CD8-positive, alpha-beta memory T cell (primary cell): ENCODE measurements at regions not wholly inside any gene's neighbourhood (a gene's known extent, or its start where the extent isn't known, plus 50 kb on each side); places are given as distances from the start of the nearest gene placed in this dataset.

ENCODE experiments used
- CTCF ChIA-PET: fragments of 350-600 bp; sonication (Branson Sonifier 250); formaldehyde crosslinking; loops from one replicate; lab custom pipeline; 2021; ENCODE audit warnings: antibody characterized with exemption; lab: Charles Lee
- POLR2A ChIA-PET: fragments of 350-600 bp; sonication (Branson Sonifier 250); formaldehyde crosslinking; loops from one replicate; lab custom pipeline; 2021; ENCODE audit warnings: antibody characterized with exemption; lab: Charles Lee
- DNase-seq, 5 donors: peaks; one replicate each; pipeline versions ENCODE4 v3.0.0 to v3.0.0-alpha.2; 2020 to 2022; ENCODE audit warnings: mixed read lengths in 1 of 5
- H3K27ac ChIP-seq: one replicate; pipeline ENCODE4 v1.7.0; 2013; ENCODE audit warnings: low read depth, mild to moderate bottlenecking, low read length, moderate library complexity
- H3K27me3 ChIP-seq: 2 replicates; pipeline ENCODE4 v1.7.0; 2013; ENCODE audit warnings: low read length, mild to moderate bottlenecking; ENCODE audit not compliant: insufficient read depth, poor library complexity, severe bottlenecking
- H3K36me3 ChIP-seq: 2 replicates; pipeline ENCODE4 v1.7.0; 2013; ENCODE audit warnings: mild to moderate bottlenecking, low read length, moderate library complexity; ENCODE audit not compliant: insufficient read depth
- H3K4me1 ChIP-seq: 2 replicates; pipeline ENCODE4 v1.7.0; 2013; ENCODE audit warnings: mild to moderate bottlenecking, low read length, moderate library complexity; ENCODE audit not compliant: insufficient read depth
- H3K4me3 ChIP-seq: 2 replicates; pipeline ENCODE4 v1.7.0; 2013; ENCODE audit warnings: mild to moderate bottlenecking, low read length
- H3K9me3 ChIP-seq: 2 replicates; pipeline ENCODE4 v1.7.0; 2013; ENCODE audit warnings: mild to moderate bottlenecking, low read length
- H3K27ac Mint-ChIP-seq, 8 donors: one replicate each; pipeline ENCODE4 v1.8.0; 2020 to 2021; ENCODE audit warnings: mixed read lengths in 8 of 8, mild to moderate bottlenecking in 6 of 8, inconsistent platforms in 3 of 8, moderate library complexity in 3 of 8
- H3K27me3 Mint-ChIP-seq, 2 donors: one replicate each; pipeline ENCODE4 v1.8.0; 2020 to 2021; ENCODE audit warnings: mixed read lengths in 2 of 2, mild to moderate bottlenecking in 1 of 2, moderate library complexity in 1 of 2
- H3K36me3 Mint-ChIP-seq, 3 donors: one replicate each; pipeline ENCODE4 v1.8.0; 2020 to 2021; ENCODE audit warnings: mixed read lengths in 3 of 3, inconsistent platforms in 1 of 3, mild to moderate bottlenecking in 1 of 3
- H3K4me1 Mint-ChIP-seq, 3 donors: one replicate each; pipeline ENCODE4 v1.8.0; 2020 to 2021; ENCODE audit warnings: mixed read lengths in 3 of 3, inconsistent platforms in 1 of 3, mild to moderate bottlenecking in 1 of 3
- H3K4me3 Mint-ChIP-seq, 7 donors: one replicate each; pipeline ENCODE4 v1.8.0; 2020 to 2021; ENCODE audit warnings: mixed read lengths in 7 of 7, mild to moderate bottlenecking in 6 of 7, moderate library complexity in 4 of 7, inconsistent platforms in 2 of 7
- H3K9me3 Mint-ChIP-seq, 5 donors: one replicate each; pipeline ENCODE4 v1.8.0; 2020 to 2022; ENCODE audit warnings: mixed read lengths in 5 of 5, mild to moderate bottlenecking in 3 of 5, moderate library complexity in 2 of 5, inconsistent platforms in 1 of 5

DNA sequence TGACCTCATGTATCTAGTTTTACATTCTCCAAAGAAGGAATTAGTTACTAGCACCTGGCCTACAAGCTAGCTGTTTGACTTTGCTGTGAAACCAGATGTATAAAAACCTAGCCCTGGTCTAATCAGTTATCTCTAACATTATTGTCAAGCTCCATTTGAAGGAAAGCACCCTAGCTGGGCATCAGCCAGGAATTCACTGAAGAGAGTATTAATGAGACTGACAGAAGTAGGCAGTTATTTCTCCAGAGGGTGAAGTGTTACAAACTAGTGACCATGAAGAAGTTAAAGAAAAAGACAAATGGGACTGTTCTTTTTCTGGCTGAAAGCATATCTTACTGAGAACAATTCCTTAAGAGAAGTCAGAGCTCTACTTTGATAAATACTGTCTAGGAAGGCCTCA is 2529.3 kb upstream of the PCDH20 start:
- no peaks in the 10 kb centered on the region for H3K4me1 ChIP-seq
- no peaks in the 10 kb centered on the region for H3K27me3 ChIP-seq
- H3K27ac ChIP-seq: no peak overlapping the region
- no peaks in the 10 kb centered on the region for H3K36me3 ChIP-seq
- no peaks in the 10 kb centered on the region for H3K4me1 Mint-ChIP-seq
- CTCF ChIA-PET: no interaction called here
- no peaks in the 10 kb centered on the region for H3K36me3 Mint-ChIP-seq
- H3K27me3 Mint-ChIP-seq: no peaks in the 10 kb centered on the region
- H3K4me3 Mint-ChIP-seq: no peak overlapping the region
- no peaks in the 10 kb centered on the region for H3K9me3 ChIP-seq
- no peak overlapping the region for H3K4me3 ChIP-seq
- peaks cover 2 to 14% (median 3%) of the 10 kb centered on the region in 5 donors for H3K9me3 Mint-ChIP-seq
- H3K27ac Mint-ChIP-seq: no peak overlapping the region
- POLR2A ChIA-PET: no interaction called here
- DNase-seq: no peak

DNA sequence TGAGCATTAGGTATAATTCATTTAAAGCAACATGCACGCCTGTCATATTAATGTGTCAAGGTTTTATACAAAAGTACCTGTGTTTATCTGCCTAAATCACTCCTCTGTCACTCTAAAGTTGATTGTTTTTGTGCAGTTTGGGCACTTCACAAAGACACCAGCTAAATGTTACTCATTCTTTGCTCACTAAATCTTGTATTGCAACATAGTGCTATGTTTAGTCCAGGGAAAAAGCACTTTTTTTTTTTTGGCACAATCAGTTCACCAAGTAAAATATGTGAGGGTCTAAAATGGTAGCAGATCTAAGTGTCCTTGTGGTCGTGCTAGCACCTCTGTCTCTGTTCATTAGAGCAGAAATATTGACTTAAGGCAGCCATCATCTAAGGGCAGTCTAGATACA is 2526.7 kb upstream of the PCDH20 start:
- no peak overlapping the region for H3K4me3 ChIP-seq
- no peaks in the 10 kb centered on the region for H3K9me3 ChIP-seq
- no peaks in the 10 kb centered on the region for H3K4me1 ChIP-seq
- H3K36me3 Mint-ChIP-seq: no peaks in the 10 kb centered on the region
- H3K36me3 ChIP-seq: no peaks in the 10 kb centered on the region
- no peaks in the 10 kb centered on the region for H3K27me3 ChIP-seq
- no peaks in the 10 kb centered on the region for H3K27me3 Mint-ChIP-seq
- H3K4me1 Mint-ChIP-seq: no peaks in the 10 kb centered on the region
- no peak overlapping the region for H3K4me3 Mint-ChIP-seq
- peaks cover 3 to 17% (median 3%) of the 10 kb centered on the region in 5 donors for H3K9me3 Mint-ChIP-seq
- no peak overlapping the region for H3K27ac ChIP-seq
- no peak overlapping the region for H3K27ac Mint-ChIP-seq
- ChIA-PET POLR2A (no interaction called here), CTCF (no interaction called here)
- DNase-seq: no peak

DNA sequence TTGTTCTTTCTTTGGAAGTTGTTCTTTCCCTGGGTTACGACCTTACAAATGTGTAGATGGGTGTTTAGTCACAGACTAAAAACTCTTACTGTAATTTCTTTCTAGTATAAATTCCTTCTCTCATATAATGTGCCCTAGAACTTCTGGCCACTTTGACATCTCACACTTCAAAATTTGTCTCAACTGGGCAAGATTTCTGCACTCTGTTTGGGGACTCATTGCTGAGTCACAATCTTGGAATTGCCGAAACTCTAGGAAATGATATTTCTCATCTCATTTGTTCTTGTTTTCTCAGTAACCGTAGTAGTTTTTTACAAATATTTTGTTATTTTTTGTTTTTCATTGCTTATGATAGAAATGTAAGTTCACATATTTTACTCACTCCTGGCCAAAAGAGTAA is 2523.2 kb upstream of the PCDH20 start:
- Histone ChIP-seq H3K9me3 (no peaks in the 10 kb centered on the region), H3K36me3 (no peaks in the 10 kb centered on the region), H3K4me3 (no peak overlapping the region), H3K4me1 (no peaks in the 10 kb centered on the region), H3K27ac (no peak overlapping the region), H3K27me3 (no peaks in the 10 kb centered on the region)
- H3K27me3 Mint-ChIP-seq: no peaks in the 10 kb centered on the region
- H3K4me1 Mint-ChIP-seq: no peaks in the 10 kb centered on the region
- H3K9me3 Mint-ChIP-seq: peaks cover 0 to 28% (median 10%) of the 10 kb centered on the region in 5 donors
- POLR2A ChIA-PET: no interaction called here
- CTCF ChIA-PET: no interaction called here
- DNase-seq: no peak
- no peaks in the 10 kb centered on the region for H3K36me3 Mint-ChIP-seq
- H3K4me3 Mint-ChIP-seq: no peak overlapping the region
- H3K27ac Mint-ChIP-seq: no peak overlapping the region

DNA sequence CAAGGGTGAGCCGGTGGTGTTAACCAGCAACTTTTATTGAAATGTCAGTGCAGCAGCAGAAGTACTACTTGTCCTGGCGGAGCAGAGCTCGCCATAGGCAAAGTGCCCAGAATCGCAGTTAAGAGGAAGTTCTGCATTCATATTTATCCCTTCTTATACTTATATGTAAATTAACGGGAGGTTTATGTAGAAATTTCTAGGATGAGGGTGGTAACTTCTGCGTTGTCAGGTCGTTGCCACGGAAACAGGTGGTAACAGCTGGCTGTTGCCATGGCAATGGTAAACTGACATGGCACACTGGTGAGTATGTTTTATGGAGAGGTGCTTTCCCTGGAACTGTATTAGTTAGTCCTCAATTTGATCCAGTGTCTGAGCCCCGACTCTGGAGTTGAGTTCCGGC is 2494.9 kb upstream of the PCDH20 start:
- H3K27me3 ChIP-seq: no peaks in the 10 kb centered on the region
- CTCF ChIA-PET: no interaction called here
- no peaks in the 10 kb centered on the region for H3K4me1 ChIP-seq
- Mint-ChIP-seq H3K27me3 (no peaks in the 10 kb centered on the region), H3K4me1 (no peaks in the 10 kb centered on the region), H3K36me3 (no peaks in the 10 kb centered on the region), H3K9me3 (peaks cover 0 to 41% (median 10%) of the 10 kb centered on the region in 5 donors), H3K27ac (no peak overlapping the region), H3K4me3 (no peak overlapping the region)
- POLR2A ChIA-PET: no interaction called here
- DNase-seq: no peak
- H3K36me3 ChIP-seq: no peaks in the 10 kb centered on the region
- H3K4me3 ChIP-seq: no peak overlapping the region
- H3K9me3 ChIP-seq: no peaks in the 10 kb centered on the region
- H3K27ac ChIP-seq: no peak overlapping the region

DNA sequence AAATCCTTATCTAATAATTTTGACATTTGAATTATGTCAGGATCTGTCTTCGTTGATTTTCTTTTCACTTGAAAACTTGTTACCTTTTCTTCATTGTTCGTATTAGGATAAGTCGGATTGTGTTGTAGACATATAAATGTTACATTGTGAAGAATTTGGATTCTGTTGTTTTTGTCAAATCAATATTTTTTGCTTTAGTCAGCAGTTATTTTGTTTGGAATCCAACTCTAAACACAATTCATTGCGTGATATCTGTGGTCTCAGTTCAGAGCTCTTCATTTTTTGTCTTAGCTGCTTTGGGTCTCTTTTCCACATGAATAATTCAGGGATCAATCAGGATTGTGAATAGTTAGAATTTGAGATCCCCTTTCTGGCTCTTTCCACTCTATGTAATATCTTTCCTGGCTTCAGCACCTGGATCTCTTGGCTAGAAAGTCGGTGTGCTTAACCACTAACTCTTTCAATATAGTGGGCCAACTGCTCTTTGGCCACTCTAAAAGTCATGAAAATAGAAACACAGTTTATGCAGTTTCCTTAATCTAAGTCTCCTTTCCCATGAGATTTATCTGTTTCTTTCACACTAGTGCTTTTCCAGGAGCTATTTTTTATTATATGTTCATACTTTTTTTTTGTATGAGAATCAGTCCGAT is 2494.2 kb upstream of the PCDH20 start:
- no peaks in the 10 kb centered on the region for H3K9me3 ChIP-seq
- H3K4me1 Mint-ChIP-seq: no peaks in the 10 kb centered on the region
- H3K4me1 ChIP-seq: no peaks in the 10 kb centered on the region
- no peak for DNase-seq
- H3K36me3 ChIP-seq: no peaks in the 10 kb centered on the region
- no peak overlapping the region for H3K4me3 Mint-ChIP-seq
- peaks cover 0 to 38% (median 10%) of the 10 kb centered on the region in 5 donors for H3K9me3 Mint-ChIP-seq
- ChIA-PET POLR2A (no interaction called here), CTCF (no interaction called here)
- no peaks in the 10 kb centered on the region for H3K27me3 Mint-ChIP-seq
- no peaks in the 10 kb centered on the region for H3K36me3 Mint-ChIP-seq
- H3K4me3 ChIP-seq: no peak overlapping the region
- H3K27me3 ChIP-seq: no peaks in the 10 kb centered on the region
- H3K27ac ChIP-seq: no peak overlapping the region
- H3K27ac Mint-ChIP-seq: no peak overlapping the region

DNA sequence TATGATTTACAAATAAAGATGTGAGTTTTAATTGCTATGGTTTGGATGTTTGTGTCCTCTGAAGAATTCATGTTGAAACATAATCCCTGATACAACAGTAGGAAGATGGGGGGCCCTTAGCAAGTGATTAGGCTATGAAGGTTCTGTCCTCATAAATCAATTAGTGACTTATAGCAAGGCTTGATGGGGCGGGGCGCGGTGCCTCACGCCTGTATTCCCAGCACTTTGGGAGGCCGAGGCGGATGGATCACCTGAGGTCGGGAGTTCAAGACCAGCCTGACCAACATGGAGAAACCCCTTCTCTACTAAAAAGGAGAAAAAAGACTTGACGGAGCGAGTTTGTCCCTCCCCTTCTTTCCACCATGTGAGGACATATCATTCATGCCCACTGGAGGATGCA is 2486.5 kb upstream of the PCDH20 start:
- Mint-ChIP-seq H3K27me3 (no peaks in the 10 kb centered on the region), H3K9me3 (peaks cover 2 to 15% (median 12%) of the 10 kb centered on the region in 5 donors), H3K27ac (no peak overlapping the region), H3K4me1 (no peaks in the 10 kb centered on the region), H3K4me3 (no peak overlapping the region), H3K36me3 (no peaks in the 10 kb centered on the region)
- ChIA-PET POLR2A (no interaction called here), CTCF (no interaction called here)
- Histone ChIP-seq H3K27ac (no peak overlapping the region), H3K4me1 (no peaks in the 10 kb centered on the region), H3K4me3 (no peak overlapping the region), H3K36me3 (no peaks in the 10 kb centered on the region), H3K27me3 (no peaks in the 10 kb centered on the region), H3K9me3 (no peaks in the 10 kb centered on the region)
- DNase-seq: no peak

DNA sequence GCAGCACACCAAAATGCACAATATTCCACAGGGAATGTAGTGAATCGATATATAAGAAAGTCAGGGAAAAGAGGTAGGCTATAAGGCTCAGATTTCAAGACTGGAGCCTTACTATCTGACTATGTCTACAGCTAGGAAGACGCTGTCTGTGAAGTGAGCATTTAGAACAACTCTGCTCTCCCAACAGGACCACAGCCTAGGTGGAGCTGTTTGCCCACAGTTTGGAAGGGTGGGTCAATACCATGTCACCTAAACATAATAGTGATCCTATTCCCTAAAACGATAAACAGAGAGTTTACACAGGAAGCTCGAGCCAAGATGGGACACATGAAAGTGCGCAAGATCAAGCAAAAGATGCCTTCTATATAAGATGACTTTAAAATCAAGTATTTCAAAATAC is 2486.0 kb upstream of the PCDH20 start:
- no peaks in the 10 kb centered on the region for H3K36me3 Mint-ChIP-seq
- ChIA-PET CTCF (no interaction called here), POLR2A (no interaction called here)
- H3K4me3 Mint-ChIP-seq: no peak overlapping the region
- H3K9me3 ChIP-seq: no peaks in the 10 kb centered on the region
- DNase-seq: no peak
- no peaks in the 10 kb centered on the region for H3K27me3 ChIP-seq
- H3K4me1 Mint-ChIP-seq: no peaks in the 10 kb centered on the region
- no peak overlapping the region for H3K27ac Mint-ChIP-seq
- no peak overlapping the region for H3K27ac ChIP-seq
- H3K4me1 ChIP-seq: no peaks in the 10 kb centered on the region
- H3K36me3 ChIP-seq: no peaks in the 10 kb centered on the region
- H3K9me3 Mint-ChIP-seq: peaks cover 3 to 12% (median 10%) of the 10 kb centered on the region in 5 donors
- H3K27me3 Mint-ChIP-seq: no peaks in the 10 kb centered on the region
- no peak overlapping the region for H3K4me3 ChIP-seq

DNA sequence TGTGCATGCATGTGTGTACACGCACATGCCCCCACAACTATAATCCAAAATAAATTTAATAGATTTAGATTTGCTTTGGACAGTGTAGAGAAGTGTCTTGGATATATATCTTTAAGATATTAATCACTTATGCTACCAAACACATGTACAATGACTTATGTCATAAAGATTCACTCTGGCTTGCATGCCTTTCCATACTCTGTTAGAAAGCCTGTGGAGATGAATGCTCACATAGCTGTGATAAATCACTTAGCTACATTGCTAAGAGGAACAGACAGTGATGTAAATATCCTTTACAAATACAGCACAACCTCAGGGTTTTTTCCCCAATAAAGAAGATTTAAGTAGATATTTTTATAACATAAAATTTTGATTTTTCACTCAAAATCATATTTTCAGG is 2484.8 kb upstream of the PCDH20 start:
- Histone ChIP-seq H3K9me3 (no peaks in the 10 kb centered on the region), H3K4me3 (no peak overlapping the region), H3K27me3 (no peaks in the 10 kb centered on the region), H3K36me3 (no peaks in the 10 kb centered on the region), H3K4me1 (no peaks in the 10 kb centered on the region), H3K27ac (no peak overlapping the region)
- Mint-ChIP-seq H3K27me3 (no peaks in the 10 kb centered on the region), H3K9me3 (peaks cover 7 to 12% (median 11%) of the 10 kb centered on the region in 5 donors), H3K4me3 (no peak overlapping the region), H3K36me3 (no peaks in the 10 kb centered on the region), H3K4me1 (no peaks in the 10 kb centered on the region), H3K27ac (no peak overlapping the region)
- POLR2A ChIA-PET: no interaction called here
- DNase-seq: no peak
- CTCF ChIA-PET: no interaction called here
